Renal cortical epithelial cell (primary cell): ENCODE measurements at regions not wholly inside any gene's neighbourhood (a gene's known extent, or its start where the extent isn't known, plus 50 kb on each side); places are given as distances from the start of the nearest gene placed in this dataset.

Experiments used
- DNase-seq: peaks from one replicate; pipeline ENCODE4 v3.0.0-alpha.2; 2011; ENCODE audit warnings: low read depth

DNA sequence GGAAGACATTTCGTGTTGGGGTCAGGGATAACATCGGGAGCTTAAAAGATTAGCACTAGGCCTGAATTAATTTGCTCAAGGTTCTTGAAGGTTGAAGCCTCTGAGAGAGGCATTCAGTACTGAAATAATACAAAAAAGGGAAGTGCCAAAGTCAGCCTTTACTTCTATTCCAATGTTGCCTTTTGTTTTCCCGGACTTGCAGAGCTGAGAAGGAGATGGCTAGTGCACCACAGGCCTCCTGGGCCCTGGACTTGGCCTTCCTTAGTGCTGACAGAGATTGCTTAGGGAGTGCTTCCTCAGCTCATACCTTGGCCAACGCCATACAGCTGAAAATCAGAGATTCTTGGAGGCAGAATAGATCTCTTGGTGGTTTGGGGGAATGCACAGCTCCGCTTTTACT lies 333.6 kb upstream of the TBL1XR1 start:
- DNase-seq, result no peak

DNA sequence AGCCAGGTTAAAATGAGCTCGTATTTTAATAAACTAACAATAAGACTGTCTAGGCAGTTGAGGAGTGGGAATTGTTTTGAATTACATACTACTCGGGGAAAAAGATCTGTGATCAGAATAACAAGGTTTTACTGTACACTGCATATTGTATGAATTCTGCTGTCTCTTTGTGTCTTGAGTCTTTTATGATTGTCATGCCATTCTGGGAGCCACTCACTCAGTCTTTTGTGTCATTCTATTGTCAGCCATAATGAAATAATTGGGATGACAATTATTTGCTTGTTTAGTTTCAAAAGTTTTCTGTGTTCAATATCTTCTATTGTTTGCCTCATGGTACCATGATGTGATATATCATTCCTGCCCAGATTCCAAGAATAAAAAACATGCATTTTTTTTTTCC lies 339.6 kb upstream of the TBL1XR1 start:
- no peak for DNase-seq

DNA sequence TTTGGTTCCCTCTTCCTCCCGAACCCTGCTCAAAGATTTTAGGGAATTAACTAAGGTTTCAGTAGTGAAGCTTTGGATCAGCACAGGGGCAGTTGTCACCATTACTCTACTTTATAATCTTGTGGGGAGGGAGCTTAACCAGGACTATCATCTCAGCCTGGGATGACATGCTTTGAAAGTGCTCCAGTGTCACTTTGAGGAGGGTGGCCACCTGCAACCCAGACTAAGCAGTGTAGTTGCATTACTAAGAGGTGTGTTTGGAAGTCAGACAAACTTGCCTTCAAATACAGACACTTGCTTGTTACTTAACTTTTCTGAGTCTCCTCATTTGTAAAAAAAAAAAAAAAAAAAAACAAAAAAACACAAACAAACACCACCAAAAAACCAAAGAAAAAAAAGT lies 340.3 kb upstream of the TBL1XR1 start:
- DNase-seq, result no peak

DNA sequence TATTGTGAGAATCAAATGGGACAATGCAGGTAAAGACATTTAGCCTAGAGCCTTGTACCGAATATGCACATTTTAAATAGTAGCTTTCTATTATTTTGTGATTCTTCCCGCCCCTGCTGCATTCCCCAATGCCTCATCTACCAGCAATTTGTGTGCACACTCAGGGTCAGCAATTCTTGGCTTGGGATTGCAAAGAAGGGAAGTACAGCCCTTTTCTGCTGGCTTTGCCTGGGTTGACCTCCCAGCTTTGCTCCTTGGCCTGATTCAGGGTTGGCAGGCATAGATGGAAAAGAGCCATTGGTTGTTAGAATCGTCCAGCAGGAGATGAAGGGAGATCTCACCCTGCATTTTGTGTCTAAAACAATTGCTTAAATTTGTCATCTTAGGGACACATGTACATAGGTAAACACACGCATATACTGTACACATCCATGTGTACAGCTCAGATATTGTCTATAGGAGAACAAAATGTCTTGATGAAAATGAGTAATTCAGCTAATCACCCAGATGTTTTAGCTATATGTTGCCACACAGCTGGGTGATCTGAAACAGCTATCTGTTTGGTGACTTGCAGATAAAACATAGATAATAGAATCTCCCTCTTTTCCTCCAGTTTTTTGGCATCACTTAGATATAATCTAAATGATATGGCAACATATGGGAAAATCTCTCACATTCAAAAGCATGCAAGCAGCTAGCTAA lies 340.9 kb upstream of the TBL1XR1 start:
- peak; percentile 83 for DNase-seq

DNA sequence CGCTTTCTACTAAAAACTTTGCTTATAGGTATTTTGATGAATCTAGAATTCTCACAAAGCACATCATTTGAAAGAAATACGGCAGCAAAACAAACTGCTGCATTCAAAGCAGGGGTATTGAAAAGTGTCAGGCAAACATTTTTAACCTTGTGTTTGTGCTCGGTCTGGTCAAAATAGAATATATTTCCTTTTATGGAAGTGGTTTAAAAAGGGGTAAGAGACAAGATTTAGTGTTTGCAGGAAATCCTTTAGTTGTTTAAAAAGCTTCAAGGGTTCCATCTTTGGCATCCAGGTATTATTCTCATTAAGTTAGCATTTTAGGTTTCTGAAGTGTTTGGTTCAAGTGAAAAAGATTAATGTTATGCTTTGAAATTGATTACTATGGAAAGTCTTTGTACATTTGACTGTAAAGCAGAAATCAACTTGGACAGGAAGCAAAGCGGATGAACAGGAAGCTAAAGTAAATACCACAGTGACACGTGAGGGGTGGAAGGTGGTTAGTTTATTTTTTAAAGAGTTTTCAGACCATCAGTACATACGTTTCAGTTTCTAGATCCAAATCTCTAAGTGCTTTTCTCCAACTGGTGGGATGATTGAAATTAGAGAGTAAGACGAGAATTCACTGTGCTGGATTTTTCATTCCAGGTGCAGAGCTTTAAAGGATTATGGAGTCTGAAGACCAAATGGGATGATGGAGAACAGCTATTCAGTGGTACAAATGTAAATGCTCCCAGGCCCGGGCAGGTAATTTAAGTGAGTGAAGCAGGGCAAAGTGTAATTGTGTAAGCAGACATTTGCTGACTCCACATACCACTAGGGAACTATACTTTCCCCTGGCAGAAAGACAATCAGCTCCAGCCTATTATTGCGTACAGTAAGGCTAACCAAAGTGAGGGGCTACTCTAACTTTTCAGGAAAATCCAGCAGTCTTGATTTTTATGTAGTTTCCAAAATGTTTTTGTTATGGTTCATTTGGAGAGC lies 341.8 kb upstream of the TBL1XR1 start:
- no peak for DNase-seq

DNA sequence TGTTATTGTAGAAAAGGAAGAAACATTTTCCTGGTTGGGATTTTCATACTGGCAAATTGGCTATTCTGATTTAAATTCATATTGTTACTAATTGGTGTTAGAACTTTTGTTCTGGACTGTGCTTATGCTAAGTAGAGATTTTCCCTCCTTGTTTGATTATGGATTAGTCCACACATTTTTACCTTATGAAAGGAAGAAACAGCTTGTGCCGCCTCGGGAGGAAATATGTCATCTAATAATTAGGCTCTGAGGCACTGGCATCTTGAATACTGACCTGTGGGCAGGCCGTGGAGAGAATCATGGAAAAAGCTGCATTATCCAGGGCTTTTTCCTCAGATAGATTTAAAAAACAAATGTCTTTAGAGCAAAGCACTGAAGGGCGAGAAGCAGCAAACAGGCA lies 344.3 kb upstream of the TBL1XR1 start:
- no peak for DNase-seq

DNA sequence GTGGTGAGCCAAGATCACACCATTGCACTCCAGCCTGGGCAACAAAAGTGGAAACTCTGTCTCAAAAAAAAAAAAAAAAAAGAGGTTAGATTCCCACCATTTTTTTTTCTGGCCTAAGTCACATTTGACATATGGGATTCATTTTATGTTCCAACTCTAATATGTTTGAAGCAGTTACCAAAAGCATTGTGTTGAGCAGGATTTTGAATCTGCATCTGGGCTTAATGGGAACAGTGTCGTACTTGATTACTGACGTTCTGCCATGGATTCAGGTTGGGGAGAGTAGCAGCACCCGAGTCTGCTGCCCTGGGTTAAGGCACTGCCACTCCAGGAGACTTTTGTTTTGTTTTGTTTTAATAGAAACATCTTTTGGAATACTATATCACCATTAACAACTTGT lies 348.7 kb upstream of the TBL1XR1 start:
- no peak for DNase-seq

DNA sequence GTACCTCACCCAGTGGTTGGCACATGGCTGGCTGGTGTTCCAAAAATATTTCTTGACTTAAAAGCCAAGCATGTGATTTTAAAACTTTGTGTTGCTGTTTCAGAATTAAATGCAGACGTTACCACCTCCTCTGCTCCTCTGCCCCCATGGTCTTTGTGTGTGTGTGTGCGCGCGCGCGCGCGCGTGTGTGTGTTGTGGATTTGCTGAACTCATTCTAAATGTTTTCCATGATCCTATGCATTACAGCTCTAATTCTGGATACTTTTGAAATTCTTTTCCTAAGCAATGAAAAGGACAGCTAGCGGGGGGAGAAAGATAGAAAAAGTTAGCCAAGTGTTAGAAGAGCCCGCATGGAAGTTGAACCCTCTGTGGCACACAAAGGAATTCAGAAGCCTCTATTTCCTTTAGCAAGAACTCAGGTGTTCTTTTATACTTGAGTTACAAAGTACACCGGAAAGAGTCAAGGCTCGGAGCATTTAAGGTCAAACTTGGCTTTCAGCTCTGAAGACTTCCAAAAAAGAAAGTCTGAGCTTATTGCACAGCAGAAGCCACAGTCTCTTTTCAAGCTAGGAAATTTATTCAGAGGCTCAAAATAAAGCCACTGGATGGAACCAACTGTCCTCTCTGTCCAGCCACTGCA lies 350.5 kb upstream of the TBL1XR1 start:
- DNase-seq, result no peak

DNA sequence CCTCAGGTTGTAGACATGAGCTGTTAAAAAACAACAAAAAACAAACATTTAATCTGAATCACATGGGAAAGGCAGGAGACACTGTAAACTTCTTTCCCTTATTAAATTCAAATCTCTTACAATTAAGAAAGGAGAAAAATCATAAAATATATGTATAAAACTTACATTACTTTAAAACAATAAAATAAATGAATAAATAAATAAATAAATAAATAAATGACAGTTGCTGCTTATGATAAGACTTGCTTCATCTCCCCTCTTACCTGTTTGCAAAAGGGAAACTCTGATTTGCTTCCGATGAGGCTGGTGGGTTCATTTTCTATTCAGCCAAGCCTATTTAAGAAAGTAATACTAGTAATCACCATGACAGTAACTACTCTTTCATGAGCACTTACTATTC lies 353.4 kb upstream of the TBL1XR1 start:
- DNase-seq, result no peak

DNA sequence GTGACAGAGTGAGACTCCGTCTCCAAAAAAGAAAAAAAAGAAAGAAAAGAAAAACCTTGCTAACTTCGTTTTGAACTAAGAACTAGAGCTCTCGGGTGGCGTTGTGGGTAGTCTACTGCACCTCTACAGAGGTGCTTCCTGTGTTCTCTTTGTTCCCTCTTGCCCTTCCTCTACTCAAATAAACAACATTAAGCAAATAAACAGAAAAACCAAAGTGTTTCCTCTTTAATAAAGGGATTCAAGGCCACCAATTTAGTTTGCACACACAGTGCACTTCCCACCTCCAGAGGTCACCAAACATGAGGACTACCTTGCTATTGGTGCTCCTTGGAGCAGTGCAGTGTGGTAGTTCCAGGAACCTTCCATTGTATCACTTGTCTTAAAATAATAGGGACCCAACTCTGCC lies 354.2 kb upstream of the TBL1XR1 start:
- DNase-seq, result no peak

DNA sequence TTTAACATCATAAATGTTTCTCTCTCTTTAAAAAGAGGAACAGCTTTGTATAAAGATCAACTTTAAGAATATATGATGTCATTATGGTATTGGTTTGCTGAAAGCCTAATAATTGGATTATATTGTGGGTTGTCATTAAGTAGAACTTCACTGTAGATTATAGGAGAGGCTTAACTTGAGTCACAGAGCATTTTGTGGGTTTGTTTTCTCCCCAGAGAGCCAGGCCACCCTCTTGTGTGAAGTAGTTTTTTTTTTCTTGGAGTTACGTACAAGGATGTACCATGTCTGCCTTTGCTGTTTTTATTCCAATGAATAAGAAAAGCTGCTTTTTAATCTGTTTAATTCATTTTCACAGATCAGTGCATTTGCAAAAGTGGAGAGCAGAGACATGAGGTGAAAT lies 354.8 kb upstream of the TBL1XR1 start:
- no peak for DNase-seq

DNA sequence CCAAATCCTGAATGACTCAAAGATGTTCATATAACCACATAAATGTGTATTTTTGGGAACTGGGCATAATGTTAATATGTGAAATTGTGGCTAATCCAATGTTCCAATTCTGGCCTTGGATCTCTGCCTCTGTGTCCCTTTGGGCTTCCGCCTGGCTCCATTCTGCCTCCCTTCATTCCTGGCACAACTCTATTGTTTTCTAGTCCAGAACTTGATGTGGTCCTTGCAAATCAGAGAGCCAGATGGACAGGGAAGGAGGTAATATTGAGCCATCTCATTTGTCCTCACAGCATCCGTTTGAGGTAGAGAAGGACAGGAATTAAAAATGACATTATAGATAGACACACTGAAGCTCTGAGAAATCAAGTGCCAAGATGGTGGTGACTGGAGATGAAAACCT lies 355.7 kb upstream of the TBL1XR1 start:
- DNase-seq, result no peak

DNA sequence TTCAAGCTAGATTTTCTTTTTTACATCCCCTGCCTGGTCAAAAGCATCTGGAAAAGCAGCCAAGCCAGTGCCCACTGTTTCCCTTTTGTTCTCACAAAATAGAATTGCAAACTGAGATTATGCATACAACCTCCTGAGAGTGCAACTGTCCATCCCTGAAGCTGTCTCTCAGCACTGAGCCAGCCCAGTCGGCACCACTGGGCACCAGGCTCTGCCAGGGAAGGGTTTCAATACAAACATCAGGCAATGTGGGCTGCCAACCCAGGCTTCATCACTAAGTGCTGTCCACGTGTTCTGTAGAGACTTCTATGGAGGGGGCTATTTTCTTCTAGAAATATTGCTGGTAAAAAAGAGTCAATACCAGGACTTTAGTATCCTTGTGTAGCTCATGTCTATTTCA lies 356.3 kb upstream of the TBL1XR1 start:
- DNase-seq, result no peak

DNA sequence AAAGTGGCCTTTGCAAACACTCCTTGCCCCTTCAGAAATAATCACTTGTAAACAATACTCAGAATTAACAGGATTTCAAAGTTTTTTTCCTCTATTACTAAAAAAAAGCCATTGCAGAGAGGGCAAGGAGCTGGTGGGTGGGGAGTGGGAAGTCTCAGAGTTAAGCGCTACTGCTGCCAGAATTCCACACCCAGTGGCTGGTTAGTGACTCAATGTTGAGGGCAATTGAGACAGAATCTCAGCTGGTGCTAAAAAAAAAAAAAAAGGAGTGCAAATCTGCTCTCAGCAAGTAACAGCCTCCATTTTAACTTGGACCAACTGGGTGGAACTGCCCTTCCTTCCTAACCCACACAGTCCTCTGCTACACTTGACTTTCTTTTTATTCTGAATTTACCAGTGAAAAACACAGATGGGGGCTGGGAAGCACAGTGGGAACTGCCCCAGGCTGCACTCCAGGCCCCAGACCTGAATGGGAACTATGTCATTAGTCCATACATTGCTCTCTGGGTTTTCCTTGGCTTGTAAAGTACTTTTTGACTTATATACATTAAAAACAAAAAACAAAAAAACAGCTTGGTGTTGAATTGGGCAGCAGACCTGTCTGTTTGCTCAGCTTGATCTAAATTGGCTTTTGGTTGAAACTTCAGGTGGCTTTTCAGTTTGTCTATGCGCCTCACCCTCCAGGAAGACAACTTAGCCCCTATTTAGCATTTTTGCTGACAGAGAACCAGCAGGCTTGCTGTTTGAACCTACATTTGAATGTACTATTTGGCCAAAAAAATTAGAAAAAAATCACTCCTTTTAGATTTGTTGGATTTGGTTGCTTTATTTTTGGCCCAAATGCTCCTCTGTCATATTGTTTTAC lies 357.8 kb upstream of the TBL1XR1 start:
- DNase-seq, result peak; percentile 92

DNA sequence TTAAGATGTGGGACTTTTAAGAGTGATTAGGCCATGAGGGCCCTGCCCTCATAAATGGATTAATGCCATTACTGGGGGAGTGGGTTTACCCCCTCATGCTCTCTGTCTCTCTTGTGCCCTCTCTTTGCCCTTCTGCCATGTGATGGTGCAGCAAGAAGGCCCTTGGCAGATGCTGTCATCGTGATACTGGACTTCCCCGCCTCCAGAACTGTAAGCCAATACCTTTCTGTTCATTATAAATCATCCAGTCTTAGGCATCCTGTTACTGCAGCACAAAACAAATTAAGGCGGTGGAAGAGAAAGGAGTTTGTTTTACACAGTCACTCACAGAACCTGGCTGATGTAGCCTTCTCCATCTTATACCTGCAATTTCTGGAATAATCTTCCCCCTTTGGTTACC lies 360.3 kb upstream of the TBL1XR1 start:
- DNase-seq, result no peak

DNA sequence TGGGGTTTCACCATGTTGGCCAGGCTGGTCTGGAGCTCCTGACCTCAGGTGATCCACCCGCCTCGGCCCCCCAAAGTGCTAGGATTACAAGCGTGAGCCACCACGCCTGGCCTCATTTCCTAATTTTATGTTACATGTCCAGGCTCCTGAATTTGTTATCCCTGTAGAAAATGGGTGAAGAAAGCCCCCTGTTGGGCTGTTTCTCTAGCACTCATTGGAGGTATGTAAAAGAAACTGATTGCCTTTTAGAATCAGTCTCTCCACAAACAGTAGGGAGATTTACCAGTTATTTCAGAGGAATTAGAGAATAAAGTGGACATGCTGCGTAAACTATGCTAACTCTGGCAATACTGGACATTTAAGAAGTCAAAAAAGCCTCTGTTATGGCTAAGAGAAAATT lies 364.1 kb upstream of the TBL1XR1 start:
- no peak for DNase-seq

DNA sequence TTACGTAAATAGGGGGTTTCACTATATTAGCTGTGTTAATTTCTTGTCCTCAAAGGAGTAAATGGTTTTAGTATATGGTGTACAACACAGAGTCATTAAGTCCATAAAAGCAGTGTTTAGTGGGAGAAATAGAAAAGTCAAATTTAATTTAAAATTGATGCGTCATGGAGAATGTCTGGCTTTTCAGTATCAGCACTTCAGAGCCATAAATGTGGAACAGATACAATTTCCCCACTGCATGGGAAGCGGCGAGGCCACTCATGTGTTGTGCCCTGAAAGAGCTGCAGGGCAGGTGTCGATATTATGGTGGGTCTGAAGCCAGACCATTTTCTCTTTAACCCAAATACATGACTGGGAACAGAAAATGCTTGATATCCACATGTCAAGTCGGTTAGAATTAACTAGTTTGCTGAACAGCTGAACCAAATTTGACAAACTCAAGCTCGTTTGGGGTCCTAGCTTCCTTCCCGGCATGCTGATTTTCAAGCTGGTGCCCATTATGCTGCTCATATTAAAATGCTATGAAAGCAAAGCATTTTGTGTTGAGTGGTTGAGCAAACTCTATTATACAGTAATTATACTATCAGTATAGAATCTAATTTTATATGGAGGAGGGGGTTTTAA lies 364.6 kb upstream of the TBL1XR1 start:
- no peak for DNase-seq

DNA sequence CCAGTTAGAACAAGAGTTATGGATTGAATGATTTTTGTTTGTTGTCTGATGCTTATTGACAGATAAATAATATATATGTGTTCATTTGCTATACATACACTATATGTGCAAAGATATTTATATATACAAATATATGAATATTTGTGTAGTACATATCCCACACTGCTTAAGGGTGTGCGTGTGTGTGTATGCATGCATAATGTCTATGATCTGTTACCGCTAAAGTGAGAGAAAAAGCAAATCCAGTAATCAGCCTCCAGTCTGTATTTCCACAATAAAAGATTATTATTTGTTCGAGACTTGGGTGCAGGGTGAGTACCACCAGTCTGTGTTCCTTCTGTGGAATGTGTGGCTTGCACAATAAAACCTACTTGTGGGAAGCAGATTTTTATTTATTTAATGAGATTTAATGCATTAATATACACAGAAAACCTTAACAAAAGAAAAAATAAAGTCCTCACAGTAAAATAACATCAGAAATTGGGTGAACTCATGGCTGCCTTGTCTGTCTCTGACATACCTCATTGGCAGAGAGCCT lies 366.0 kb upstream of the TBL1XR1 start:
- DNase-seq, result peak; percentile 50

DNA sequence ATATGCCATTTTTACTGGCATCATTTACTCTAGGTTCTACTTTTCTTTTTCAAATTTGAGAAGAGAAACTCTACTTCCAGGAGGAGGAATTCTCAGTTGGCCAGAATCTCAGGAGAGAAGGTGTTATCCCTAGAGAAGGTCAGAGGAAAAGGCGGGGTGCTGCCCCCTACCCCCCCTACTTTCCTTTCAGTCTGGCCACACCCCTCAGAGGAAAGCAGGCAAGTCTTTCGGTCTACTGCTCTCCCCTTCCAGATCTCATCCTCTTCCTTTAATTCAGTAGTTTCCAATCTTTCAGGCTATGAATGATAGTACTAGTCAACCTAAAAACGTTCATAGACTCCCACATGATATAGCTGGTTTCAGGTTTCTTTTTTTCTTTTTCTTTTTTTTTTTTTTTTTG lies 366.5 kb upstream of the TBL1XR1 start:
- no peak for DNase-seq

DNA sequence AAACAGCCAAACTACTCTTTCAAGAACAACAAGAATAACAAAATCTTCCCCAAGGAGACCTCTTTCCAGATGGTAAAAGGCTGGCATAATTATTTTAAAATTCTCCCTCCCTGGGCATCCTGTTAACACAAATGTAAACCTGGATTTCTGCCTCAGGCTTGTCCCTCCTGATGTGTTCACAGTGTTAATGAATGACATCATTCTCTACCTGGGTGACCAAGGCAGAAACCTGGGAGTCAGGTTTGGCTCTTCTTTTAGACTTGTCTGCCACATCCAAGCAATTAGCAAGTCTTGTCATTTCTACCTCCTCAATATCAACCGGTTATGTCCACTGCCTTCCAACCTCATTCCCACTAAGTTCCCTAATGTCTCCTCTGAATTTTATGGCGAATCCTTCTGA lies 368.7 kb upstream of the TBL1XR1 start:
- DNase-seq, result no peak

DNA sequence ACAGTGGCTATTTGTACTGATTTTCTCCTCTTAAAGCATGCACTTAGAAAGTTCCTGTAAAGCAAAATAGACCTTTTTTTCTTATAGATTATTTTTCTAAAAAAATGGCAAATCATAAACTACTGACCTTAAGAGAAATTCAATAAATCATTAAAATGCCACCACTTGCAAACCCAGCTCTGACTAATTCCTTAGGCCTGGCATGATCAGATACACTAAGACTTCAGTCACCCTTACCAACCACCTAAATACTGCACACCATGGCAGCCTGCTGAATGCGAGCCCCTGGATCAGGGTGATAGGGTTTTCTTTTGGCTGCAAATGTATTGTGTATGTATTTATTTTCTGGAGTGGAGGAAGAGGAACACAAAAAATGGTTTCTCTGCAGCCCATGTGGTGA lies 370.6 kb upstream of the TBL1XR1 start:
- peak; percentile 65 for DNase-seq
